Keratinocyte (primary cell): ENCODE measurements at regions not wholly inside any gene's neighbourhood (a gene's known extent, or its start where the extent isn't known, plus 50 kb on each side); places are given as distances from the start of the nearest gene placed in this dataset.

Experiments
- DNase-seq: peaks from one replicate; pipeline ENCODE4 v3.0.0-alpha.2; 2011; ENCODE audit warnings: low read depth, missing footprints, low spot score
- FAIRE-seq: peaks from 2 replicates; lab custom pipeline; 2011; peaks lifted over from hg19 to GRCh38; lab: Jason Lieb, UNC
- H2AFZ ChIP-seq: 2 replicates; pipeline ENCODE4 v1.6.0; 2012; ENCODE audit warnings: low read length, control low read depth, inconsistent platforms; ENCODE audit not compliant: control insufficient read depth
- H3K27ac ChIP-seq: 2 replicates; pipeline ENCODE4 v1.5.1; 2011; ENCODE audit warnings: low read length; ENCODE audit not compliant: control insufficient read depth, insufficient read depth
- H3K27me3 ChIP-seq: 3 replicates; pipeline ENCODE4 v1.6.0; 2011; ENCODE audit warnings: low read length; ENCODE audit not compliant: control insufficient read depth, insufficient read depth; ENCODE audit errors: extremely low read depth
- H3K36me3 ChIP-seq, 2 experiments: 2 replicates in 1 of 2; 3 replicates in 1 of 2; pipeline ENCODE4 v1.5.1; 2011; ENCODE audit warnings: low read length in 2 of 2, mild to moderate bottlenecking in 1 of 2; ENCODE audit not compliant: control insufficient read depth in 2 of 2, insufficient read depth in 2 of 2; ENCODE audit errors: extremely low read depth in 1 of 2
- H3K4me1 ChIP-seq: 3 replicates; pipeline ENCODE4 v1.5.1; 2011; ENCODE audit warnings: low read length; ENCODE audit not compliant: control insufficient read depth, insufficient read depth; ENCODE audit errors: extremely low read depth
- H3K4me2 ChIP-seq: 3 replicates; pipeline ENCODE4 v1.6.0; 2011; ENCODE audit warnings: low read depth, low read length; ENCODE audit not compliant: control insufficient read depth, insufficient read depth; ENCODE audit errors: extremely low read depth
- H3K4me3 ChIP-seq, 3 experiments: fragments of 200-600 bp in 1 of 3; sonication (generic) in 1 of 3; 2 replicates in 2 of 3; 3 replicates in 1 of 3; pipeline ENCODE4 v1.5.1; 2011 to 2016; ENCODE audit warnings: low read length in 3 of 3, mild to moderate bottlenecking in 3 of 3, control low read depth in 2 of 3, inconsistent platforms in 1 of 3, low read depth in 1 of 3, mixed read lengths in 1 of 3, mixed run types in 1 of 3, moderate library complexity in 1 of 3; ENCODE audit not compliant: control insufficient read depth in 2 of 3, insufficient read depth in 2 of 3; ENCODE audit errors: extremely low read depth in 1 of 3
- H3K79me2 ChIP-seq: 2 replicates; pipeline ENCODE4 v1.6.0; 2012; ENCODE audit warnings: low read length; ENCODE audit not compliant: control insufficient read depth, insufficient read depth
- H3K9ac ChIP-seq: 3 replicates; pipeline ENCODE4 v1.6.0; 2011; ENCODE audit warnings: low read length; ENCODE audit not compliant: control insufficient read depth, insufficient read depth; ENCODE audit errors: extremely low read depth
- H3K9me1 ChIP-seq: 3 replicates; pipeline ENCODE4 v1.6.0; 2011; ENCODE audit warnings: low read length; ENCODE audit not compliant: control insufficient read depth, insufficient read depth; ENCODE audit errors: extremely low read depth
- H3K9me3 ChIP-seq: 2 replicates; pipeline ENCODE4 v1.5.1; 2012; ENCODE audit warnings: low read depth, low read length; ENCODE audit not compliant: control insufficient read depth
- H4K20me1 ChIP-seq: 3 replicates; pipeline ENCODE4 v1.6.0; 2011; ENCODE audit warnings: low read length; ENCODE audit not compliant: control insufficient read depth, insufficient read depth; ENCODE audit errors: extremely low read depth
- CTCF ChIP-seq, 3 experiments: IDR thresholded peaks in 1 of 3; conservative IDR thresholded peaks in 1 of 3; optimal IDR thresholded peaks in 1 of 3; 2 replicates in 2 of 3; 3 replicates in 1 of 3; pipeline versions ENCODE3 to v1.5.1; 2011; ENCODE audit warnings: low read length in 3 of 3, mild to moderate bottlenecking in 3 of 3, moderate library complexity in 2 of 3, control low read depth in 1 of 3, inconsistent platforms in 1 of 3; ENCODE audit not compliant: insufficient read depth in 2 of 3; ENCODE audit errors: extremely low read depth in 1 of 3
- EZH2 ChIP-seq: IDR thresholded peaks from one replicate; pipeline ENCODE4 v1.6.1; 2012; ENCODE audit warnings: inconsistent platforms, mild to moderate bottlenecking, low read length, moderate library complexity
- dilution Hi-C: fragments of 300-500 bp; cut with MboI; formaldehyde crosslinking; loops from one replicate; pipeline ENCODE4 v1.7.0; 2020; ENCODE audit warnings: low sequenced_read_pairs; ENCODE audit not compliant: extremely low pct_ligation_motif_present

- no peaks in the 10 kb centered on the region for H3K9me3 ChIP-seq
These were observed 61.7 kb upstream of the ARID2 start for GRCh38 chr12:45667761-45668160.

GRCh38 chr12:45668641-45669040 is 60.9 kb upstream of the ARID2 start:
- Histone ChIP-seq H3K79me2 (no peaks in the 10 kb centered on the region), H3K27me3 (no peaks in the 10 kb centered on the region), H3K36me3 (no peaks in the 10 kb centered on the region), H3K4me2 (no peak overlapping the region), H3K9me1 (no peaks in the 10 kb centered on the region), H3K9ac (no peak overlapping the region), H4K20me1 (no peaks in the 10 kb centered on the region), H3K27ac (no peak overlapping the region), H3K4me3 (no peak overlapping the region), H3K9me3 (no peaks in the 10 kb centered on the region), H2AFZ (no peak overlapping the region), H3K4me1 (peaks cover 4% of the 10 kb centered on the region)
- TF ChIP-seq EZH2: no peak
- TF ChIP-seq CTCF (optimal IDR thresholded peaks at IDR 0.05 in 1 of 3, IDR thresholded peaks at IDR 0.05 in 1 of 3, conservative IDR thresholded peaks at IDR 0.05 in 1 of 3; ENCODE audit: extremely low read depth in 1 of 3, insufficient read depth in 2 of 3, low read length in 3 of 3): no peak
- dilution Hi-C loops: no loop called here
- no peak for DNase-seq
- FAIRE-seq: no peak

More at GRCh38 chr12:45667761-45668160, 61.7 kb upstream of the ARID2 start:
- Histone ChIP-seq H3K27me3 (no peaks in the 10 kb centered on the region), H3K4me1 (peaks cover 4% of the 10 kb centered on the region), H3K36me3 (no peaks in the 10 kb centered on the region), H3K9me1 (no peaks in the 10 kb centered on the region), H3K9ac (no peak overlapping the region), H3K79me2 (no peaks in the 10 kb centered on the region), H4K20me1 (no peaks in the 10 kb centered on the region), H2AFZ (no peak overlapping the region), H3K27ac (no peak overlapping the region), H3K4me2 (no peak overlapping the region), H3K4me3 (no peak overlapping the region)
- DNase-seq (no peak), FAIRE-seq (no peak)
- dilution Hi-C loops: no loop called here
- TF ChIP-seq CTCF (optimal IDR thresholded peaks at IDR 0.05 in 1 of 3, IDR thresholded peaks at IDR 0.05 in 1 of 3, conservative IDR thresholded peaks at IDR 0.05 in 1 of 3; ENCODE audit: extremely low read depth in 1 of 3, insufficient read depth in 2 of 3, low read length in 3 of 3): no peak
